ENCODE measurements at regions not wholly inside any gene's neighbourhood (a gene's known extent, or its start where the extent isn't known, plus 50 kb on each side); places are given as distances from the start of the nearest gene placed in this dataset.
A peak's percentile ranks its signal among the peaks of the same experiment; 100 is the strongest.
"Not testable (repeated sequence)": the region's sequence is repeated elsewhere in the genome, so short reads cannot be mapped to it uniquely, and the experiment has no call there.

GRCh38 chr9:3647652-3648051 lies 121.9 kb upstream of the RFX3 start:
- Histone ChIP-seq H3K79me2 (ENCODE audit: insufficient read depth, low read length) (no peaks in the 10 kb centered on the region), H3K4me2 (ENCODE audit: insufficient read depth, low read length) (no peak overlapping the region), H3K4me1 (ENCODE audit: insufficient read depth, low read length) (no peaks in the 10 kb centered on the region), H4K20me1 (ENCODE audit: insufficient read depth, low read length) (no peaks in the 10 kb centered on the region), H3K9ac (ENCODE audit: low read depth, low read length) (no peak overlapping the region), H3K27me3 (ENCODE audit: insufficient read depth, low read length, poor library complexity) (no peaks in the 10 kb centered on the region), H3K36me3 (ENCODE audit: insufficient read depth, low read length) (no peaks in the 10 kb centered on the region), H2AFZ (ENCODE audit: low read depth, low read length) (no peak overlapping the region), H3K27ac (ENCODE audit: low read length) (no peak overlapping the region), H3K4me3 (ENCODE audit: low read depth in 1 of 2, low read length in 2 of 2) (no peak overlapping the region), H3K9me3 (ENCODE audit: insufficient read depth, low read length, severe bottlenecking) (no peaks in the 10 kb centered on the region)
- TF ChIP-seq CTCF (IDR thresholded peaks at IDR 0.05; ENCODE audit: borderline replicate concordance, extremely low read depth, low read length, poor library complexity, severe bottlenecking) (peak; percentile 12), EZH2 (IDR thresholded peaks at IDR 0.05; ENCODE audit: borderline replicate concordance, low read depth, low read length, severe bottlenecking) (no peak)
- DNase-seq (no peak), ATAC-seq (ENCODE audit: insufficient read depth, low read depth) (no peak)

GRCh38 chr9:3646226-3646625 lies 120.4 kb upstream of the RFX3 start:
- H3K4me3 ChIP-seq (ENCODE audit: low read depth in 1 of 2, low read length in 2 of 2) = no peak overlapping the region
- H3K4me1 ChIP-seq (ENCODE audit: insufficient read depth, low read length) = no peaks in the 10 kb centered on the region
- no peak for TF ChIP-seq CTCF (IDR thresholded peaks at IDR 0.05; ENCODE audit: borderline replicate concordance, extremely low read depth, low read length, poor library complexity, severe bottlenecking)
- no peak for TF ChIP-seq EZH2 (IDR thresholded peaks at IDR 0.05; ENCODE audit: borderline replicate concordance, low read depth, low read length, severe bottlenecking)
- H3K27ac ChIP-seq (ENCODE audit: low read length) = no peak overlapping the region
- no peak for ATAC-seq (ENCODE audit: insufficient read depth, low read depth)
- no peaks in the 10 kb centered on the region for H3K9me3 ChIP-seq (ENCODE audit: insufficient read depth, low read length, severe bottlenecking)
- no peak overlapping the region for H3K4me2 ChIP-seq (ENCODE audit: insufficient read depth, low read length)
- no peaks in the 10 kb centered on the region for H3K27me3 ChIP-seq (ENCODE audit: insufficient read depth, low read length, poor library complexity)
- no peak overlapping the region for H3K9ac ChIP-seq (ENCODE audit: low read depth, low read length)
- H3K36me3 ChIP-seq (ENCODE audit: insufficient read depth, low read length) = no peaks in the 10 kb centered on the region
- H3K79me2 ChIP-seq (ENCODE audit: insufficient read depth, low read length) = no peaks in the 10 kb centered on the region
- no peak for DNase-seq
- no peak overlapping the region for H2AFZ ChIP-seq (ENCODE audit: low read depth, low read length)
- no peaks in the 10 kb centered on the region for H4K20me1 ChIP-seq (ENCODE audit: insufficient read depth, low read length)

GRCh38 chr9:3642075-3642474 lies 116.3 kb upstream of the RFX3 start:
- not testable (repeated sequence) for H3K9me3 ChIP-seq (ENCODE audit: insufficient read depth, low read length, severe bottlenecking); H4K20me1 ChIP-seq (ENCODE audit: insufficient read depth, low read length); H2AFZ ChIP-seq (ENCODE audit: low read depth, low read length); H3K4me1 ChIP-seq (ENCODE audit: insufficient read depth, low read length); H3K79me2 ChIP-seq (ENCODE audit: insufficient read depth, low read length); H3K36me3 ChIP-seq (ENCODE audit: insufficient read depth, low read length); ATAC-seq (ENCODE audit: insufficient read depth, low read depth); H3K27me3 ChIP-seq (ENCODE audit: insufficient read depth, low read length, poor library complexity); H3K27ac ChIP-seq (ENCODE audit: low read length); H3K4me2 ChIP-seq (ENCODE audit: insufficient read depth, low read length); H3K9ac ChIP-seq (ENCODE audit: low read depth, low read length); H3K4me3 ChIP-seq (ENCODE audit: low read depth in 1 of 2, low read length in 2 of 2); DNase-seq

GRCh38 chr9:3629495-3629894 lies 103.7 kb upstream of the RFX3 start:
- Histone ChIP-seq H3K79me2 (ENCODE audit: insufficient read depth, low read length) (no peaks in the 10 kb centered on the region), H3K9ac (ENCODE audit: low read depth, low read length) (no peak overlapping the region), H3K4me1 (ENCODE audit: insufficient read depth, low read length) (no peaks in the 10 kb centered on the region), H4K20me1 (ENCODE audit: insufficient read depth, low read length) (no peaks in the 10 kb centered on the region), H3K4me3 (ENCODE audit: low read depth in 1 of 2, low read length in 2 of 2) (no peak overlapping the region), H3K27ac (ENCODE audit: low read length) (no peak overlapping the region), H3K27me3 (ENCODE audit: insufficient read depth, low read length, poor library complexity) (no peaks in the 10 kb centered on the region), H3K9me3 (ENCODE audit: insufficient read depth, low read length, severe bottlenecking) (no peaks in the 10 kb centered on the region), H3K4me2 (ENCODE audit: insufficient read depth, low read length) (no peak overlapping the region), H3K36me3 (ENCODE audit: insufficient read depth, low read length) (no peaks in the 10 kb centered on the region), H2AFZ (ENCODE audit: low read depth, low read length) (no peak overlapping the region)
- ATAC-seq (ENCODE audit: insufficient read depth, low read depth) = no peak
- TF ChIP-seq EZH2 (IDR thresholded peaks at IDR 0.05; ENCODE audit: borderline replicate concordance, low read depth, low read length, severe bottlenecking) (no peak), CTCF (IDR thresholded peaks at IDR 0.05; ENCODE audit: borderline replicate concordance, extremely low read depth, low read length, poor library complexity, severe bottlenecking) (no peak)
- no peak for DNase-seq
